Ovary (tissue), 7 donors: ENCODE measurements at regions not wholly inside any gene's neighbourhood (a gene's known extent, or its start where the extent isn't known, plus 50 kb on each side); places are given as distances from the start of the nearest gene placed in this dataset.

Source experiments
- DNase-seq, 5 donors: peaks; one replicate each; pipeline ENCODE4 v3.0.0-alpha.2; 2019 to 2020
- H3K27ac ChIP-seq, 2 donors: fragments of 200-600 bp; one replicate each; pipeline versions ENCODE4 v1.5.1 to v1.8.0; 2019 to 2022
- H3K27me3 ChIP-seq: fragments of 200-600 bp; one replicate; pipeline ENCODE4 v1.8.0; 2022
- H3K36me3 ChIP-seq: fragments of 200-600 bp; sonication (generic); one replicate; pipeline ENCODE4 v1.5.1; 2019
- H3K4me1 ChIP-seq: one replicate; pipeline ENCODE4 v1.8.1; 2013; ENCODE audit warnings: mild to moderate bottlenecking, moderate library complexity; ENCODE audit not compliant: insufficient read depth
- H3K4me3 ChIP-seq: fragments of 200-600 bp; sonication (generic); one replicate; pipeline ENCODE4 v1.5.1; 2017
- H3K9me3 ChIP-seq, 2 donors: fragments of 200-600 bp in 1 of 2; sonication (generic) in 1 of 2; one replicate each; pipeline versions ENCODE4 v1.5.1 to v1.8.1; 2013 to 2019; ENCODE audit warnings: mild to moderate bottlenecking in 1 of 2, moderate library complexity in 1 of 2
- CTCF ChIP-seq, 3 donors: fragments of 450-650 bp in 2 of 3; fragments of 200-600 bp in 1 of 3; IDR thresholded peaks; one replicate each; pipeline versions ENCODE4 v1.5.1 to v1.8.0; 2016 to 2022; ENCODE audit warnings: antibody characterized with exemption in 3 of 3, mild to moderate bottlenecking in 1 of 3
- EP300 ChIP-seq: sonication (generic); formaldehyde crosslinking; IDR thresholded peaks from one replicate; pipeline ENCODE4 v1.6.1; 2017; ENCODE audit warnings: antibody characterized with exemption
- POLR2A ChIP-seq: fragments of 450-650 bp; IDR thresholded peaks from one replicate; pipeline ENCODE4 v1.6.1; 2017; ENCODE audit warnings: antibody characterized with exemption, mild to moderate bottlenecking, moderate library complexity
- WGBS, 3 donors: extraction: QIAGEN DNeasy Blood & Tissue Kit in 1 of 3; methylation state at CpG; one replicate each; pipeline versions ENCODE4 v1.1.5 to v1.1.7; 2013 to 2017; 5-methylcytosine and 5-hydroxymethylcytosine counted together
- intact Hi-C, 4 donors: fragments of 100-400 bp; cut with DNase I; formaldehyde crosslinking; loops; one replicate each; pipeline versions ENCODE4 v1.11.0 to v1.15.1; 2022 to 2023
- donor health status: DM: no; HTN: no; CAD: no; lungs with moderate emphysema.
- donor health status: DM: no; HTN: no; CAD: no.
- donor health status: Bipolar disorder and iron deficiency.
- donor health status: DM: no; HTN: no; CAD: no.
- donor health status: DM: yes; HTN: yes; CAD: no.

GRCh38 chr9:129256959-129257713 is 79.1 kb upstream of the IER5L start:
- Histone ChIP-seq H3K36me3 (no peaks in the 10 kb centered on the region), H3K4me1 (peaks cover 26% of the 10 kb centered on the region), H3K9me3 (no peaks in the 10 kb centered on the region), H3K27me3 (no peaks in the 10 kb centered on the region), H3K27ac (peak overlapping the region; percentile 18 to 95), H3K4me3 (no peak overlapping the region)
- no peak for TF ChIP-seq CTCF (IDR thresholded peaks at IDR 0.05)
- TF ChIP-seq POLR2A: no peak
- TF ChIP-seq EP300: no peak
- intact Hi-C loops: loop anchor here in 2 of 4 donors (5.0 to 10.0 kb wide), 3 partner anchors 60 to 228 kb away; partner anchors contain the start of gene IER5L (in 2 of the 2)
- 79 to 82% (median 79%) methylated on average over 13 of the region's 13 CpGs for WGBS, 3 donors
- peak in 2 of 5 donors; percentile 29 to 38 for DNase-seq

- Histone ChIP-seq H3K36me3 (no peaks in the 10 kb centered on the region), H3K27me3 (no peaks in the 10 kb centered on the region), H3K4me1 (peaks cover 26% of the 10 kb centered on the region), H3K27ac (peak overlapping the region; percentile 68 to 95), H3K9me3 (no peaks in the 10 kb centered on the region), H3K4me3 (no peak overlapping the region)
- intact Hi-C loops: loop anchor here in 3 of 4 donors (5.0 to 10.0 kb wide), 3 partner anchors 63 to 230 kb away; partner anchors contain the start of gene IER5L (in 3 of the 3)
- 69 to 74% (median 72%) methylated on average over 9 of the region's 9 CpGs for WGBS, 3 donors
- no peak for TF ChIP-seq EP300
- no peak for TF ChIP-seq CTCF (IDR thresholded peaks at IDR 0.05)
- peak in 2 of 5 donors; percentile 39 to 42 for DNase-seq
Observed at GRCh38 chr9:129254566-129255287, 76.7 kb upstream of the IER5L start.

GRCh38 chr9:129253803-129254381 is 75.8 kb upstream of the IER5L start:
- 0 to 3% (median 3%) methylated on average over 21 to 23 of the region's 23 CpGs for WGBS, 3 donors
- Histone ChIP-seq H3K27ac (peak overlapping the region; percentile 68 to 95), H3K9me3 (no peaks in the 10 kb centered on the region), H3K36me3 (no peaks in the 10 kb centered on the region), H3K4me3 (no peak overlapping the region), H3K4me1 (peaks cover 23% of the 10 kb centered on the region), H3K27me3 (no peaks in the 10 kb centered on the region)
- peak; percentile 92 to 96 (median 93) for DNase-seq
- intact Hi-C loops: loop anchor here in 2 of 4 donors (5.0 to 10.0 kb wide), 2 partner anchors 77 to 231 kb away; partner anchors contain the start of gene IER5L (in 1 of the 2)
- TF ChIP-seq EP300 (peak; percentile 23), CTCF (IDR thresholded peaks at IDR 0.05) (peak in 1 of 3 donors; percentile 32), POLR2A (no peak)
